Endodermal cell (in vitro differentiated cells): ENCODE measurements at regions not wholly inside any gene's neighbourhood (a gene's known extent, or its start where the extent isn't known, plus 50 kb on each side); places are given as distances from the start of the nearest gene placed in this dataset.
"Not testable (repeated sequence)": the region's sequence is repeated elsewhere in the genome, so short reads cannot be mapped to it uniquely, and the experiment has no call there.

Experiments
- DNase-seq: peaks from one replicate; pipeline ENCODE4 v3.0.0-alpha.2; 2017
- H3K27ac ChIP-seq: 2 replicates; pipeline ENCODE4 v1.5.1; 2013; ENCODE audit warnings: mild to moderate bottlenecking, low read depth, low read length, moderate library complexity
- H3K27me3 ChIP-seq: 2 replicates; pipeline ENCODE4 v1.6.1; 2013; ENCODE audit warnings: mild to moderate bottlenecking, low read length, moderate library complexity; ENCODE audit not compliant: insufficient read depth, control insufficient read depth, poor library complexity, severe bottlenecking
- H3K36me3 ChIP-seq: 2 replicates; pipeline ENCODE4 v1.7.0; 2013; ENCODE audit warnings: mild to moderate bottlenecking, low read length, moderate library complexity; ENCODE audit not compliant: control insufficient read depth, insufficient read depth
- H3K4me1 ChIP-seq: one replicate; pipeline ENCODE4 v1.7.0; 2013; ENCODE audit warnings: low read length; ENCODE audit not compliant: control insufficient read depth, insufficient read depth
- H3K4me3 ChIP-seq: 2 replicates; pipeline ENCODE4 v1.5.1; 2013; ENCODE audit warnings: mild to moderate bottlenecking, low read length, moderate library complexity
- H3K9ac ChIP-seq: 2 replicates; pipeline ENCODE4 v1.6.1; 2013; ENCODE audit warnings: mild to moderate bottlenecking, low read length, moderate library complexity; ENCODE audit not compliant: poor library complexity, severe bottlenecking; ENCODE audit errors: extremely low read depth
- H3K9me3 ChIP-seq: 2 replicates; pipeline ENCODE4 v1.6.1; 2013; ENCODE audit warnings: mild to moderate bottlenecking, low read length, moderate library complexity; ENCODE audit not compliant: control insufficient read depth
- H3K27ac Mint-ChIP-seq: 2 replicates; pipeline ENCODE4 v1.8.0; 2020; ENCODE audit warnings: mixed read lengths
- H3K27me3 Mint-ChIP-seq: 2 replicates; pipeline ENCODE4 v1.8.0; 2021; ENCODE audit warnings: mild to moderate bottlenecking, mixed read lengths; ENCODE audit not compliant: insufficient read depth
- H3K36me3 Mint-ChIP-seq: 2 replicates; pipeline ENCODE4 v1.8.0; 2020; ENCODE audit warnings: low read depth, mixed read lengths
- H3K4me1 Mint-ChIP-seq: 2 replicates; pipeline ENCODE4 v1.8.0; 2020; ENCODE audit warnings: mixed read lengths
- H3K4me3 Mint-ChIP-seq: 2 replicates; pipeline ENCODE4 v1.8.0; 2020; ENCODE audit warnings: mild to moderate bottlenecking, moderate library complexity, mixed read lengths
- H3K9me3 Mint-ChIP-seq: 2 replicates; pipeline ENCODE4 v1.8.0; 2020; ENCODE audit warnings: mild to moderate bottlenecking, mixed read lengths
- WGBS, 2 experiments: methylation state at CpG; one replicate each; pipeline versions ENCODE4 v1.1.5 to v1.1.7; 2013; ENCODE audit warnings: missing lambda C conversion rate in 2 of 2, mixed read lengths in 1 of 2; ENCODE audit not compliant: insufficient coverage in 1 of 2, insufficient read length in 1 of 2; 5-methylcytosine and 5-hydroxymethylcytosine counted together

DNA sequence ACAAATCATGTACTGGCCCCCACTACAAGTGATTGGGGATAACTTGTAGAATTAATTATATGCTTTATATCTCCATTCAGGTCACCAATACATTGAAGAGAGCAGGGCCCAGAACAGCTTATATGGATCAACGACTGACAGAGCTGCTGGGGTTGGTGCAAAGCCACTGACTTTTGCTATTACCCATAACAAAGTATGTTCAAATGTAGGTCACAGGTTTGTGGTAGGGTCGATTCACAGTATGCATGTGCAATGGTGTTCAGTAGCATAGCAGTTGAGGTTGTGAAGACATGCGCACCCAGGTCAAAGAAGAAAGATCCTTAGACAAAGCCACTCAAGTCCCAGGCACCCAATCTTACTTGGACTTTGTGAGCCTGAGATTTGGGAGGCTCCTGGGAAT lies 110.6 kb downstream of the NBPF8 start:
- 80 to 100% methylated on average over 1 of the region's 3 CpGs for WGBS, 2 experiments
- H3K36me3 Mint-ChIP-seq, H3K27me3 Mint-ChIP-seq: not testable (repeated sequence)

DNA sequence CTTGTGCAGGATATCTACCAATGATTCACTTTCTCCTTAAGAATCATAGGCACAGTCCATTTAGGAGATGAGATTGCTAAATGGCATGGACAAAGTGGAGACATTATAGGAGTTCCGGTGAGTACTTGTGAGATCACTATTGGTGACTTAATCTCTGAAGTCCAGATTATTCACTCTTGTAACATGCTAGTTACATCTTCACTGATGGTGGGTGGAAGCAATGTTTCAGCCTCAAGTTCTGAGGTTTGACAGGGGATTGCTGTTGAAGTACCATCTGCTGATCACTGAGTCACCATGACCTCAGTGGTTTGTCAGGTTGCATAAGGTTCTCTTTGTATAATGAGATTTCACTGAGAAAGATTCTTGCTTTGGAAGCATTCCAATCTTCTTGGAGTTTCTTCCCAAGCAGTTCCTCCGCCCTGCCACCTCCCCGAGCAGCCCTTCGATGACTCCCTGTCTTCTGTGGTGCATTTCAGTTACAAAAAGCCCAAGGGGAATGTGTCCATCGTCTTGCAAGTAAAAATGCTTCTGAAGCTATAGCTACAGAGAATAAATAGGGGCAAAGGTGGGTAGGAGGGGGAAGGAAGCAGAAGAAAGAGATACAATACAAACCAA lies 114.7 kb downstream of the NBPF8 start:
- H3K27me3 Mint-ChIP-seq, DNase-seq, H3K4me1 Mint-ChIP-seq, H3K27ac Mint-ChIP-seq, H3K36me3 ChIP-seq, H3K4me1 ChIP-seq, H3K4me3 Mint-ChIP-seq, H3K9ac ChIP-seq, H3K27me3 ChIP-seq, H3K9me3 Mint-ChIP-seq, H3K36me3 Mint-ChIP-seq, H3K4me3 ChIP-seq, H3K9me3 ChIP-seq, H3K27ac ChIP-seq: not testable (repeated sequence)
- WGBS, 2 experiments: 94% methylated on average over 4 of the region's 5 CpGs; no CpG with 5 or more reads in 1 of the 2 experiments

More for the DNA sequence above, 110.6 kb downstream of the NBPF8 start:
- not testable (repeated sequence) for H3K4me3 ChIP-seq, H3K4me1 Mint-ChIP-seq, H3K9me3 Mint-ChIP-seq, H3K36me3 ChIP-seq, DNase-seq, H3K4me3 Mint-ChIP-seq, H3K9me3 ChIP-seq, H3K9ac ChIP-seq, H3K27ac Mint-ChIP-seq, H3K27ac ChIP-seq, H3K27me3 ChIP-seq, H3K4me1 ChIP-seq

DNA sequence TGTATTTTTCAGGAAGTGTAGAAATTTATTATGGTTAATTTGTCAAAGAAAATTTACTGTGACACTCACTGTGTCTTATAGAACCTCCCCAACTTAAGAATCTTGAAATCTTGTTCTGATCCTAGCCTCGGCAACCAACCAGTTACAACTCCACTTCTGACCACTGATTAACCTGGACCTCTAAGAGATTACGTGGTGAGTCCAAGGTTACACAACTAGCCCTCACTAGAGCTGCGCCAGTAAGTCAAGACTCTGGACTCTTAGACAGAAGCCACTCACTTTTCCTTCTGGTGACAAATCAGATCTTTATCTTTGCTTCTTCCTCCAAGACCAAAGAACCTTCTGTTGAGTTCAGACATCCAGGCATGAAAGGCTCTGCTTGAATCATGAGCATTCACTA lies 116.6 kb downstream of the NBPF8 start:
- DNase-seq, H3K27ac Mint-ChIP-seq, H3K9ac ChIP-seq, H3K36me3 Mint-ChIP-seq, H3K27ac ChIP-seq, H3K27me3 ChIP-seq, H3K27me3 Mint-ChIP-seq, H3K9me3 Mint-ChIP-seq, H3K9me3 ChIP-seq, H3K4me1 Mint-ChIP-seq, H3K4me3 Mint-ChIP-seq, H3K4me1 ChIP-seq, H3K36me3 ChIP-seq, H3K4me3 ChIP-seq: not testable (repeated sequence)
- 100% methylated on average over 1 of the region's 3 CpGs; no CpG with 5 or more reads in 1 of the 2 experiments for WGBS, 2 experiments

DNA sequence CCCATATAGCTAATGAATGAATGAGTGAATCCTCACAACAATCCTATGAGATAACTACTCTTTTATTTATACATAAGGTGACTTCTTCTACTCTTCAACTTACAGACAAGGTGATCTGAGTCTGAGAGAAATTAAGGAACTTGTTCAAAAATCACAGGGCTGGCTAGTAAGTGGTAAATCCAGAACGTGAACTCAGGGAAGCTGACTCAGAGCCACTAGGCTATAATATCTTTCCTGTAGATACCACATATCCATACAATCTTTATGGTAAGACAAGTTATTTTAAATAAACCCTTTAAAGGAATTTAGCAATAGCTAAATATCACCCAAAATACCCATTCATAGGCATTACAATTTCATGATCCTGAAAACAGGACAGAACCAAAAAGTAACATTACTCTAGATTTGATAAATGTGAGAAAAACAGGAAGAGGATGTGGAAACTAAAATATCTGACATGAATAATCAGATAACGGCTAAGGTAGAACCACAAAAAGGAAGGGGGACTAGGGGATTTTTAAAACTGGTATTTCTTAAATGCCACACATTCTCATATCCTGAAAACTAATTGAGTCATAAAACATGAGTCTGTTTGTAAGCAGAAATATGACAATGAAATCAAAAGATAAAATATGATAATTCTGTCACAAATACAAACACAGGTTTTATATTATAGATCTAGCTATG lies 119.7 kb downstream of the NBPF8 start:
- H3K27me3 Mint-ChIP-seq, H3K36me3 Mint-ChIP-seq, H3K4me1 Mint-ChIP-seq, H3K9me3 ChIP-seq, H3K4me3 Mint-ChIP-seq, H3K9me3 Mint-ChIP-seq, H3K36me3 ChIP-seq, H3K27ac ChIP-seq, DNase-seq, H3K27me3 ChIP-seq, H3K27ac Mint-ChIP-seq, H3K4me1 ChIP-seq, H3K4me3 ChIP-seq, H3K9ac ChIP-seq: not testable (repeated sequence)
- WGBS, 2 experiments: no CpG with 5 or more reads among the region's 2 CpGs

DNA sequence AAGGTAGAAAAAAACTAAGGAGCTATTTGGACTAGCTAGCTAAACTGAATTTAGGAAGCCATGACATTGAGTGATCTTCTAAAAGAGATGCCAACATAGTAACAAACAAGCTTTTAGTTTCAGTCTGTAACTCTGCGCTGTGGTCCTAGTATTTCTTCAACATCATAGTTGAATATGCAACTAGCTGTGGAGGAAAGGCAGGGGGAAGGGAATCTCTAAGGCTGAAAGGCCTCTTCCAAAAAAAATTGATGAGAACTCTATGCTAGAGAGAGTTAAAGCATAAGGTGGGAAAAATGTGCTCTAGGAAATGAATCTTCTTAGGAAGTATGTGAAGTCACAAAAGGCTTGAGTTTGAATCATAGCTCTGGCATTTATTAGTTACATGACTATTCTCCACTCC lies 120.2 kb downstream of the NBPF8 start:
- H3K36me3 ChIP-seq, H3K36me3 Mint-ChIP-seq, H3K4me3 ChIP-seq, H3K4me3 Mint-ChIP-seq, H3K9ac ChIP-seq, DNase-seq, H3K27ac Mint-ChIP-seq, H3K27me3 Mint-ChIP-seq, H3K9me3 Mint-ChIP-seq, H3K4me1 ChIP-seq, H3K4me1 Mint-ChIP-seq, H3K9me3 ChIP-seq, H3K27me3 ChIP-seq, H3K27ac ChIP-seq: not testable (repeated sequence)
- 100% methylated on average over 1 of the region's 1 CpG; no CpG with 5 or more reads in 1 of the 2 experiments for WGBS, 2 experiments

DNA sequence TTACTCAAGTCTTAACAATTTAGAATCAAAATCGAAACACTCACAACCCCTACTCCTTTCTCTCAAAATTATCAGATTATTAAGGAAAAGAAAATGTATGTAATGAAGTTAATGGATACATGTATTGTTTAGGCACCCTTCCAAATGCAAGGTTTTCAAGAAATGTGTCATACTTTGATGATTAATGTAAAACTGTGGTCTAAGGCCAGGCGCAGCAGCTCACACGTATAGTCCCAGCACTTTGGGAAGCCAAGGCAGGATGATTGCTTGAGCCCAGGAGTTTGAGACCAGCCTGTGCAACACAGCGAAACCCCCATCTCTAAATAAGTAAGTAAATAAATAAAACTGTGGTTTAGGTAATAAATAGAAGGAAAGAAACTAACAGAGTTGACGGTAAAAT lies 126.6 kb downstream of the NBPF8 start:
- WGBS, 2 experiments: no CpG with 5 or more reads among the region's 5 CpGs
- H3K4me3 Mint-ChIP-seq: not testable (repeated sequence)

DNA sequence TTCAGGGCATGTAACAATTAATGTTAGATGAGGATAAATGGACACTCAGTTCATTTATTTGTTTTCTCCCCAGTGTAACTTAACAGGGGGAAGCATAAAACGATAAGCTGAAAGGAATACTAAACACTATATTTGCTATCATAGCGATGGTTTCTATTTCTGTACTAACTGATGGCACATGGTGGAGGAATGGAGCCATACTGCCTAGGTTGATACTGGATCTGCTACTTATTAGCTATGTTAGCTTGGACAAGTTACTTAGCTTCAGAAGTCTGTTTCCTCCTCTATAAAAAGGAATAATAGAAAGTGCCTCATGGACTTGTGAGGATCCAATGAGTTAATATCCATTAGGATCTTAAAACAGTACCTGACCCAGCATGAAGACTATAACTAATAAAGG lies 127.5 kb downstream of the NBPF8 start:
- not testable (repeated sequence) for H3K36me3 ChIP-seq, H3K27ac Mint-ChIP-seq, H3K4me3 Mint-ChIP-seq, H3K27ac ChIP-seq, H3K9me3 Mint-ChIP-seq, H3K36me3 Mint-ChIP-seq, H3K4me3 ChIP-seq, H3K27me3 ChIP-seq, H3K27me3 Mint-ChIP-seq, H3K4me1 ChIP-seq, H3K9ac ChIP-seq, DNase-seq, H3K4me1 Mint-ChIP-seq, H3K9me3 ChIP-seq
- no CpG with 5 or more reads among the region's 2 CpGs for WGBS, 2 experiments

More for the DNA sequence above, 126.6 kb downstream of the NBPF8 start:
- H3K4me1 ChIP-seq, H3K4me1 Mint-ChIP-seq, H3K9me3 ChIP-seq, H3K9me3 Mint-ChIP-seq, H3K4me3 ChIP-seq, DNase-seq, H3K27me3 Mint-ChIP-seq, H3K27ac Mint-ChIP-seq, H3K27me3 ChIP-seq, H3K9ac ChIP-seq, H3K36me3 ChIP-seq, H3K27ac ChIP-seq, H3K36me3 Mint-ChIP-seq: not testable (repeated sequence)
